SK-N-SH (cell line): ENCODE measurements at regions not wholly inside any gene's neighbourhood (a gene's known extent, or its start where the extent isn't known, plus 50 kb on each side); places are given as distances from the start of the nearest gene placed in this dataset.

ENCODE experiments used
- CTCF ChIA-PET: fragments of 300-600, 350-600 bp; formaldehyde crosslinking; extraction: SDS; loops from one replicate; lab custom pipeline; 2021; lab: Yijun Ruan, JAX
- POLR2A ChIA-PET: fragments of 350-600 bp; sonication (Branson Sonifier 250); formaldehyde crosslinking; extraction: SDS; loops from one replicate; lab custom pipeline; 2020; ENCODE audit warnings: antibody characterized with exemption, inconsistent platforms; lab: Yijun Ruan, JAX
- DNase-seq: peaks from one replicate; pipeline ENCODE4 v3.0.0; 2012
- H2AFZ ChIP-seq: fragments of 200-600 bp; sonication (generic); 2 replicates; pipeline ENCODE4 v1.8.1; 2016; ENCODE audit warnings: antibody characterized with exemption, mild to moderate bottlenecking, low read depth
- H3F3A ChIP-seq: fragments of 200-600 bp; sonication (generic); replicated peaks from 2 replicates; pipeline ENCODE3; 2016; ENCODE audit warnings: antibody characterized with exemption, mild to moderate bottlenecking; ENCODE audit not compliant: insufficient read depth
- H3K27ac ChIP-seq, 2 experiments: fragments of 200-500 bp in 1 of 2; fragments of 200-600 bp in 1 of 2; sonication (Bioruptor generic) in 1 of 2; sonication (generic), shearing (Covaris generic) in 1 of 2; 2 replicates each; pipeline versions ENCODE4 v1.5.1 to v1.6.1; 2014 to 2016; ENCODE audit warnings: low read depth in 2 of 2, inconsistent platforms in 1 of 2, low read length in 1 of 2, mild to moderate bottlenecking in 1 of 2, mixed read lengths in 1 of 2
- H3K27me3 ChIP-seq: fragments of 200-600 bp; sonication (generic), shearing (Covaris generic); 2 replicates; pipeline ENCODE4 v1.6.1; 2016; ENCODE audit warnings: mixed run types; ENCODE audit not compliant: insufficient read depth
- H3K36me3 ChIP-seq, 2 experiments: fragments of 200-500 bp in 1 of 2; fragments of 200-600 bp in 1 of 2; sonication (Bioruptor generic) in 1 of 2; sonication (generic) in 1 of 2; replicated peaks in 1 of 2; 2 replicates each; pipeline versions ENCODE3 to v1.5.1; 2014 to 2016; ENCODE audit warnings: low read length in 1 of 2, mild to moderate bottlenecking in 1 of 2; ENCODE audit not compliant: insufficient read depth in 2 of 2, control insufficient read depth in 1 of 2
- H3K4me1 ChIP-seq, 2 experiments: fragments of 200-500 bp in 1 of 2; fragments of 200-600 bp in 1 of 2; sonication (Bioruptor generic) in 1 of 2; sonication (generic), shearing (Covaris generic) in 1 of 2; 2 replicates each; pipeline versions ENCODE4 v1.5.1 to v1.6.1; 2014 to 2016; ENCODE audit warnings: low read depth in 1 of 2, low read length in 1 of 2, mixed run types in 1 of 2; ENCODE audit not compliant: insufficient read depth in 2 of 2, control insufficient read depth in 1 of 2
- H3K4me2 ChIP-seq: fragments of 200-600 bp; sonication (generic), shearing (Covaris generic); 2 replicates; pipeline ENCODE4 v1.6.1; 2017; ENCODE audit warnings: mixed run types
- H3K4me3 ChIP-seq, 2 experiments: fragments of 200-500 bp in 1 of 2; fragments of 200-600 bp in 1 of 2; sonication (Bioruptor generic) in 1 of 2; sonication (generic), shearing (Covaris generic) in 1 of 2; 2 replicates each; pipeline versions ENCODE4 v1.5.1 to v1.8.1; 2014 to 2016; ENCODE audit warnings: low read depth in 2 of 2, inconsistent platforms in 1 of 2, low read length in 1 of 2, mild to moderate bottlenecking in 1 of 2, mixed read lengths in 1 of 2, moderate library complexity in 1 of 2
- H3K79me2 ChIP-seq: fragments of 200-600 bp; sonication (generic); 2 replicates; pipeline ENCODE4 v1.8.1; 2017; ENCODE audit warnings: mild to moderate bottlenecking; ENCODE audit not compliant: insufficient read depth
- H3K9ac ChIP-seq: fragments of 200-600 bp; sonication (generic); 2 replicates; pipeline ENCODE4 v1.6.1; 2017; ENCODE audit warnings: mixed run types
- H3K9me2 ChIP-seq: fragments of 200-600 bp; sonication (generic); 2 replicates; pipeline ENCODE4 v1.6.1; 2017; ENCODE audit warnings: mixed run types
- H3K9me3 ChIP-seq: fragments of 200-600 bp; sonication (generic); 2 replicates; pipeline ENCODE4 v1.6.1; 2017; ENCODE audit warnings: mixed run types, mild to moderate bottlenecking, moderate library complexity
- H4K20me1 ChIP-seq: fragments of 200-600 bp; sonication (generic); 2 replicates; pipeline ENCODE4 v1.6.1; 2017; ENCODE audit warnings: mild to moderate bottlenecking, mixed run types; ENCODE audit not compliant: insufficient read depth
- ELF1 ChIP-seq: IDR thresholded peaks from 2 replicates; pipeline ENCODE4 v1.4.0; 2012
- EP300 ChIP-seq, 2 experiments: IDR thresholded peaks; 2 replicates each; pipeline versions ENCODE4 v1.4.0 to v1.6.1; 2012; ENCODE audit warnings: borderline replicate concordance in 1 of 2, low read depth in 1 of 2, low read length in 1 of 2
- EZH2phosphoT487 ChIP-seq: fragments of 200-600 bp; sonication (generic); IDR thresholded peaks from 2 replicates; pipeline ENCODE4 v1.6.1; 2017; ENCODE audit warnings: low read depth, mixed run types, mild to moderate bottlenecking, antibody characterized with exemption, moderate library complexity, borderline replicate concordance
- FOXJ3 ChIP-seq: sonication (generic); formaldehyde crosslinking; IDR thresholded peaks from 2 replicates; pipeline ENCODE4 v1.5.1; 2020; ENCODE audit warnings: mild to moderate bottlenecking, missing genetic modification reagents
- GATA2 ChIP-seq: sonication (generic); formaldehyde crosslinking; IDR thresholded peaks from 2 replicates; pipeline ENCODE4 v1.5.0; 2020; ENCODE audit warnings: mild to moderate bottlenecking, missing genetic modification reagents
- IRF3 ChIP-seq: fragments of 150-350 bp; IDR thresholded peaks from 2 replicates; pipeline ENCODE4 v1.6.1; 2016; ENCODE audit warnings: mild to moderate bottlenecking, low read depth, low read length
- JUND ChIP-seq: IDR thresholded peaks from 2 replicates; pipeline ENCODE4 v1.4.0; 2012
- MAX ChIP-seq: IDR thresholded peaks from 2 replicates; pipeline ENCODE4 v1.4.0; 2012; ENCODE audit warnings: low read depth
- MEF2A ChIP-seq: IDR thresholded peaks from 2 replicates; pipeline ENCODE4 v1.4.0; 2012; ENCODE audit warnings: low read depth, borderline replicate concordance
- NRF1 ChIP-seq: IDR thresholded peaks from 2 replicates; pipeline ENCODE4 v1.6.1; 2012; ENCODE audit warnings: low read depth, mild to moderate bottlenecking, low read length
- POLR2AphosphoS5 ChIP-seq: IDR thresholded peaks from 2 replicates; pipeline ENCODE4 v1.6.1; 2012; ENCODE audit warnings: low read depth, low read length
- RAD21 ChIP-seq: IDR thresholded peaks from 2 replicates; pipeline ENCODE4 v1.6.1; 2012; ENCODE audit warnings: mild to moderate bottlenecking, low read length
- RCOR1 ChIP-seq: fragments of 150-350 bp; IDR thresholded peaks from 2 replicates; pipeline ENCODE4 v1.6.1; 2017; ENCODE audit warnings: antibody characterized with exemption, low read length
- REST ChIP-seq: IDR thresholded peaks from 2 replicates; pipeline ENCODE4 v1.6.1; 2012; ENCODE audit warnings: mild to moderate bottlenecking, low read depth, low read length, moderate library complexity
- RFX5 ChIP-seq: IDR thresholded peaks from 2 replicates; pipeline ENCODE4 v1.6.1; 2012; ENCODE audit warnings: mild to moderate bottlenecking, improper control_type of control experiment, low read length
- SMC3 ChIP-seq: IDR thresholded peaks from 2 replicates; pipeline ENCODE4 v1.6.1; 2012; ENCODE audit warnings: low read depth, low read length, improper control_type of control experiment
- TEAD4 ChIP-seq: IDR thresholded peaks from 2 replicates; pipeline ENCODE4 v1.4.0; 2012; ENCODE audit warnings: mild to moderate bottlenecking, borderline replicate concordance; ENCODE audit not compliant: insufficient read depth
- USF2 ChIP-seq: fragments of 150-350 bp; IDR thresholded peaks from 2 replicates; pipeline ENCODE4 v1.6.1; 2017; ENCODE audit warnings: antibody characterized with exemption, low read length, low read depth, borderline replicate concordance
- YY1 ChIP-seq: IDR thresholded peaks from 2 replicates; pipeline ENCODE4 v1.4.0; 2012; ENCODE audit warnings: low read depth, mild to moderate bottlenecking
- ZBTB33 ChIP-seq: IDR thresholded peaks from 2 replicates; pipeline ENCODE4 v1.4.0; 2012; ENCODE audit warnings: low read depth, borderline replicate concordance
- WGBS: methylation state at CpG from one replicate; pipeline ENCODE4 v1.1.6; 2017; ENCODE audit warnings: low lambda C conversion rate; 5-methylcytosine and 5-hydroxymethylcytosine counted together

GRCh38 chr3:154987846-154988245, 92.3 kb upstream of the MME start (continued):
- TF ChIP-seq RCOR1, result no peak
- TF ChIP-seq, all 33 proteins: peak for 0

- WGBS, result 0% methylated on average over 1 of the region's 1 CpG
- POLR2A ChIA-PET, result no interaction called here
- no peak overlapping the region for H3K27ac ChIP-seq
Observed at GRCh38 chr3:154981664-154982063, 98.5 kb upstream of the MME start.

More at GRCh38 chr3:154981664-154982063, 98.5 kb upstream of the MME start:
- no peak overlapping the region for H2AFZ ChIP-seq
- H3K27me3 ChIP-seq, result no peaks in the 10 kb centered on the region
- H3K4me3 ChIP-seq, result no peak overlapping the region
- no peak for DNase-seq
- no peaks in the 10 kb centered on the region for H3K9me2 ChIP-seq
- H3F3A ChIP-seq, result no peaks in the 10 kb centered on the region
- CTCF ChIA-PET, result interaction anchor here (0.7 kb wide), 1 partner anchor 75 kb away, joined by 3 read pairs; no protein-coding TSS in a partner anchor
- H3K4me1 ChIP-seq, result no peaks in the 10 kb centered on the region
- H3K4me2 ChIP-seq, result no peak overlapping the region
- no peaks in the 10 kb centered on the region for H3K79me2 ChIP-seq
- H4K20me1 ChIP-seq, result no peaks in the 10 kb centered on the region
- H3K36me3 ChIP-seq, result no peaks in the 10 kb centered on the region
- H3K9ac ChIP-seq, result no peak overlapping the region
- no peaks in the 10 kb centered on the region for H3K9me3 ChIP-seq
- TF ChIP-seq RFX5 (no peak), TEAD4 (no peak), GATA2 (CRISPR knock-in tag) (no peak), ELF1 (no peak), FOXJ3 (no peak), RAD21 (no peak), YY1 (no peak), EP300 (IDR thresholded peaks at IDR 0.05; ENCODE audit: borderline replicate concordance in 1 of 2, low read depth in 1 of 2, low read length in 1 of 2) (no peak), ZBTB33 (no peak), EZH2phosphoT487 (no peak), USF2 (no peak), REST (no peak), IRF3 (no peak), MAX (no peak), RCOR1 (no peak), POLR2AphosphoS5 (no peak), SMC3 (no peak), NRF1 (no peak), MEF2A (no peak), JUND (no peak)
